Left kidney (tissue), 1 donor: ENCODE measurements at regions not wholly inside any gene's neighbourhood (a gene's known extent, or its start where the extent isn't known, plus 50 kb on each side); places are given as distances from the start of the nearest gene placed in this dataset.
A peak's percentile ranks its signal among the peaks of the same experiment; 100 is the strongest.
"Not testable (repeated sequence)": the region's sequence is repeated elsewhere in the genome, so short reads cannot be mapped to it uniquely, and the experiment has no call there.

Experiments
- DNase-seq: peaks from one replicate; pipeline ENCODE4 v3.0.0-alpha.2; 2013

DNA sequence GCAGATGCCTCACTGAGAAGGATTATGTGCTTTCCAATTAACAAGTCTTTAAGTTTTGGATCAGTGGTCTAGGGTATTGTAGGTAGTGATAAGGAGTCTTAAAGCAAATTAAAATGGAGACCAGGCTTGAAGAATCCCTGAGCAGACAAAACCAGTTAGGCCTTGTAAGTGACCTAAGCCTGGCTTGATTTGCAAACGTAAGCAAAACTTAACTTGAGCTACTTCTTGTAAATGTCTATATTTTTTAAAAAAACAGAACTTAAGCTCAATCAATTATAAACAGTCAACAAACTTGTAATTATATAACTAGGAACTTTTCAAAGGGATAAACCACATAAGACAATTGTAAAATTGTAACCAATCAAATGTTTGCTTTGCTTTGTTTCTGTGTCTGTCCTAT, 72.7 kb upstream of the NALF2 start:
- DNase-seq: no peak

DNA sequence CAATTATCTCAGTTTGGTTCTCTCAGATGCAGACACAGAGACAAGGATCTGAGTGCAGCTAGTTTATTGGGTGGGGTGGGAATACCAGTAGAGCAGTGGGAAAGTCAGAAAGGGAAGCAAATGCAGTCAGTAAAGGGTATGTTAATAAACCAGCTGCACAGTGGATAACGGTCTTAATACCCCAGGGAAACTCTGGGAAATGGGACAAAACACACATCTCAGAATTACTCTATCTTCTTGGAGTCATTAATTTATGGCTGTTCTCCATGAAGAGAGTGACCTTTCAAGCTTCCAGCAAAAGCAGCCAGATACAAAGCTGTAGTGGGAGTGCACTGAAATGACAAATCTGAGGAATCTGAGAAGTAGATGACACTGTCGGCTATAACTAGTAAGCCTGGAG, 73.3 kb upstream of the NALF2 start:
- no peak for DNase-seq

DNA sequence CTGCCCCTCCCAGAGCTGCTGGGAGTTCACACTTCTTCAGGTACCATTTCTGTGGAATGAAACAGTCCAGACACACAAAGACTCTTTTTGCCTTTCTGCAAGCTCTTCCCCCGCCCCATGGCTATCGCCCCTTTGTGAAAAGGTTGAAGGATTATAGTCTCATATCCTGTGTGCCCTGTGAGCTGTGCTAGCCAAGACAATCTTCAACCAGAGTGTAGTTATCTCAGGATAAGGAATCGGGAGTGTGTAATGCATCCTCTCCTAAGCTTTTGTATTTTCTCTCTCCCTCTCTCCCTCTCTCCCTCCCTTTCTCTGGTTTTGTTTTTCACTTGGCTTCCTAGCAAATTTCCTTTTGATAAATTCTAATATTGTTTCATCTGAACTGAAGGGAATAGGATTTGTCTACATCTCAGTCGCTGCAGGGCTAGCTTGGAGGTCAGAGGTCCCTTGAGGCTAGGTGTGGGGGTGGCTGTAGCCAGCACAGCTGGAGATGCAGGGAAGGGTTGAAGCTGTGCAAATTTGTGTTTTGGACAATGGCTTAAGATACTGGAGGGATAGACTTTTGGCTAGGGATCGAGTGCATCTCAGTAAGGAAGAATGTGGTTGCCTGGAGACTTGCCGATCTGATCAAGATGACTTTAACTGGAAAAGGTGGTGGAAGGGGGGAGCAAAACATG, 74.6 kb upstream of the NALF2 start:
- DNase-seq: no peak

DNA sequence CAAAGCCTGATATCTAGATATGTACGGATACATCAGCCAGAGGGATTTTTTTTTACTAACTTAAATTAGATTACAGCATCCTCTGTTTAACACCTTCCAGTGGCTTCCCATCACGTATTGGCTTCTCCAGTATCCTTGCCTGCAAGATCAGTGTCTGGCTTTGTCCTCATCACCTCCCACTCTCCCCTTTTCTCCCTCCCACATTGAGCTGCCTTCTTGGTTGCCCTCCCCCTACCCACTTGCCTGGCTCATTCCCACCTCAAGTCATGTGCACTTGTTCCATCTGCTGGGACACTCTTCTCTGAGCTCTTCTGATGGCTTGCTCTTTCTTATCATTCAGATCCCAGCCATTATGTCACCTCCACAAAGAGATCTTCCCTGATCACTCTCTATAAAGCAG, 75.9 kb upstream of the NALF2 start:
- DNase-seq: no peak

DNA sequence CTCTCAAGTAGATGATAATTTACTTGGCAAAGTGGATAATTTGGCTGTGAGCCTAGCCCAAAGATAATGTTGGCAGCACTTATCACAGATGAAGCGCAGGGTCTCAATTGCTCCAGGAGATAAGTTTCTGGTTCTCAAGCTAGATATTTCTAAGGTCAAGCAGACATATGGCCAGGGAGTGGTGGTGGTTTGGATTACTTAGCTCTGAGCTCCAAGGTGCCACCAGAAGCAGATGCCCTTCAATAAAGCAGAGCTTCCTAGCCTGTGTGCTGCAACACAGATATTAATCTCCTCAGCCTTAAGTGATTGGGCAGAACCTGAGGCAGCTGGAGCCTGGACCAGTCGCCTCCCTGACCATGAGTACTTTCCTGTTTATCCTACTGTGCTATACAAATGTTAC, 79.2 kb upstream of the NALF2 start:
- no peak for DNase-seq

DNA sequence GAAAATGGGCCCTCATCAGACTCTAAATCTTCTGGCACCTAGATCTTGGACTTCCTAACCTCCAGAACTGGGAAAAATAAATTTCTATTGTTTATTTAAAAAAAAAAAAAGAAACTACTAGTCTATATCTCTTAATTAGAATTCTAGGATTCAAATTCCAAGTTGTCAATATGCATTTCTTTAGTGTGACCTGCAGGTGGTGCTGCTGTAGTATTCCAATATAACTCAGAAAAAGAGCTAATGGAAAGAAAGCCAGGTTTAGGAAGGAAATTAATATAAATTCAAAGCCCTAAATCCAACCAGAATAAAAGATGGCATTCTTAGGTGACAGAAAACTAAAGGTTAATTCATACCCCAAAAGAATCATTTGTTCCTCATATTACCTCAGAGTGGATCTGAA, 80.0 kb upstream of the NALF2 start:
- peak; percentile 8 for DNase-seq

DNA sequence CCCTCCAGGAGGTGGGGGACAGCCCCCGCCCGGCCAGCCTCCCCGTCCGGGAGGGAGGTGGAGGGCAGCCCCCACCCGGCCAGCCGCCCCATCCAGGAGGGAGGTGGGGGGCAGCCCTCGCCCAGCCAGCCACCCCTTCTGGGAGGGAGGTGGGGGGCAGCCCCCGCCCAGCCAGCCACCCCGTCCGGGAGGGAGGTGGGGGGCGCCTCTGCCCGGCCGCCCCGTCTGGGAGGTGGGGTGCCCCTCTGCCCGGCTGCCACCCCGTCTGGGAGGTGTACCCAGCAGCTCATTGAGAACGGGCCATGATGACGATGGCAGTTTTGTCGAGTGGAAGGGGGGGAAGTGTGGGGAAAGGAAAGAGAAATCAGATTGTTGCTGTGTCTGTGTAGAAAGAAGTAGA, 81.9 kb upstream of the NALF2 start:
- DNase-seq: not testable (repeated sequence)

DNA sequence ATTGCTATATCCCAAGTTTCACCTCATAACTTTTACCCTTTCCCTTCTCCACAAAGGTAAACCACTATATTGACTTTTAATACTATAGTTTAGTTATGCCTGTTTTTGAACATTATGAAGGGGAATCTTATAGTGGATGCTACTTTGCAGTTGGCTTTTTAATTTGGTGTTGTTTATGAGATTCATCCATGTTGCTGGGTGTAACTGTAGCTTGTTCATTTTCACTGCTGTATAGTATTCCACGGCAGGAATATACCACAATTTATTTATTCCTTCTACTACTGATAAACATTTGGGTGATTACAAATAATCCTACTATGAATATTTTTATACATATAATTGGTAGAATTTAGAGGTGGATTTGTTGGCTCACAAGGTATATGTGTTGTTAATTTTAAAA, 88.4 kb upstream of the NALF2 start:
- no peak for DNase-seq

DNA sequence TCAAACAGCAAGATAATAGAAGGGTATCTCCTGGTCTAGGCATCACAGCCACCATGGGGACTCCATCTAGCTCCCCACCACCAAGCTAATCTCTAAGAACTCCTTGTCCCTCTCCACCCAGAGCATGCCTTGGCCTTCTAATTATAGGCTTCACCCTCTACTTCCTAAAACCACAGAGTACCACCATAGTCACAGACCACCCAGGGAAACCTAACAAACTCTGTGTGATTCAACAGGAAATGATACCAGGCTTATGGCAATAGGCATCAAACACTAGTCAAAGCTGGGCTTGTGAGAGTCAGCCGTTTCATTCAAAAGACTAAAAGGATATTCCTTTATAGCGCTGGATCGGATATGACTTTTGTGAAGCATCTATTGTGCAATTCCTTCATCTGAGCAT, 91.5 kb upstream of the NALF2 start:
- DNase-seq: no peak

DNA sequence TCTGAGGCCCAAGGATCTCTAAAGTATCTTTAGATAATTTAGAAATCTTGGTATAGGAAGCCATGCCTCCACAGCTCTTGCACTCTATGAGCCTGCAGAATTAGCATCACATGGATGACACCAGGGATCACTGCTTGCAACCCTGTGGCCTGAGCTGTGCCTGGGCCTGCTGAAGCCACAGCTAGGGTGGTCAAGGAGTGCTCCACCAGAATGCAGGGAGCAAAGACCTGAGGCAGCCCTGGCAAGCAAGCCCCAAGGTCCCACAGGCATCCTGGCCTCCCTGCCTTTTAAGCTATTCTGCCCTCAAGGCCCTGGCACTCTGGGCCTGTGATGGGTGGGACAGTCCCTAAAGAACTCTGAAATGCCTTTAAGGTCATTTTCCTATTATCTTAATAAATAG, 105.2 kb upstream of the NALF2 start:
- DNase-seq: no peak

DNA sequence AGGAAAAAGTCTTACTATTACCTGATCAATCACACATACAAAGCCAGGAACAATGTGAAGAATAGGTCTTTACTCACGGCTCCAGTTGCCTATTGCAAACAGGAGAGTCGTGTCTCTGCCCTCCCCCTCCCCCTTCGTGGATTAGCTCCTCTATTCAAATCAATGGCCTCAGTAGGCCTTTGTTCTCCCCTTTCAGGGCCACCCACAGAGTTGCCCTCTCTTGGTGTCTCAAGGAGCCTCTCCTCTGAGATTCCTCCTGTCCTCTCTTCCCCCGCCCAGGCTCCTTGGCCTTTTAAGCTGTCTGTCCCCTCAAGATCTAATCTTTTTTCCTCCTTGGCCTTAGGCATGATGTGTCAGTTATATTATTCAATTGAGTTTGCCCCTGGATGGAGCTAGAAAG, 107.2 kb upstream of the NALF2 start:
- DNase-seq: no peak

DNA sequence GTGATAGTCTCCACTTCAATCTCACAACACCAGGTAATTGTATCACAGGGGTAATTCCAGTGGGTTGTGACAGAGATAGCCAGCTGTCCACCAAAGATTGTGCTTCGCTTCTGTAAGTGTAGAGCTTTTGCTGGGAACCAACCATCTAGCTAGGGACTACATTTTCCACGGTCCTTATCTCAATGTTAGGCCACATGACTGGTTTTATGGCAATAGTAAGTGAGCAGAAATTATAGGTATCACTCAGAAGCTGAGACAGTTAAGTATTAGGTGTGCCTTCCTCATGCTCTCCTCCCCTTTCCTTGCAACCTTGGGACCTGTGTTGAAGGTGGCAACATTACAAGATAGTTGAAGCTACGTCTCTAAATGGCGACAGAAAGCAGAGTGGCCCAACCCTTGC, 108.8 kb upstream of the NALF2 start:
- no peak for DNase-seq

DNA sequence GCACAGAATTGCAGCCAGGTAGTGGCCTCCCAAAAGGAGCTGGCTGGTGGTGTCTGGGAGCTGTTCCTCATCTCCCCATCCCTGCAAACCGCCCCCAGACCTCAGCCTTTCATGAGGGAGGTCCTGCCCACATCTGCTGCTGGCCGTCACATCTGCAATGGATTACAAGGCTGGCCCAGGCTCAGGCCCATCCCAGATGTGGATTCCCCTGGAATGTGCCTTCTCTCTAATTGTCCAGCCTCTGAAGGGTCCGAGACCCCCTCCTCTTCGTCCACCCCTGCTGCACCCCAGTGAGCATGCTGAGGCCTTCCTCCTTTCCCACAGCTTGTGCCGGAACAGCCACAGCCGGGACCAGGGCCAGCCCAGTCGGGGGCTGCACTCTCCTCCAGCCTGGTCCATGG, 115.0 kb upstream of the NALF2 start:
- DNase-seq: no peak

DNA sequence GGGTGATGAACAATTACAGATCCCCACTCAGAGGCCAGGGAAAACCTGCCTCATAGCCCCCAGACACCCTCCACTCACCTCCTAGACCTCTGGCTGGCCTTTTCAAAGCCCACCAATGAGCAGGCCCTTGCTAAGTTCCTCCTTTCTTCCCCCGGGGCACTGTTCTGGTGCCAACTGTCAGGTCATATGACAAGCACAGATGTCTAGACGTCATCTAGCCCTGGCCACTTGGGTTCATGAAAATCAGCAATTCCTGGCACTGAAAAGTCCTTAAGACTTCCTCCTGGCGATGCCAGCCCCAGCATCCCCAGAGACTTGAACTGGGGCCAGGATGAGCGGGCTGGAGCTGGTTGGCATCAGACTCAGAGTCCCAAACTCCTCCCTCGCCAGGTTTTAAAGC, 115.6 kb upstream of the NALF2 start:
- no peak for DNase-seq

DNA sequence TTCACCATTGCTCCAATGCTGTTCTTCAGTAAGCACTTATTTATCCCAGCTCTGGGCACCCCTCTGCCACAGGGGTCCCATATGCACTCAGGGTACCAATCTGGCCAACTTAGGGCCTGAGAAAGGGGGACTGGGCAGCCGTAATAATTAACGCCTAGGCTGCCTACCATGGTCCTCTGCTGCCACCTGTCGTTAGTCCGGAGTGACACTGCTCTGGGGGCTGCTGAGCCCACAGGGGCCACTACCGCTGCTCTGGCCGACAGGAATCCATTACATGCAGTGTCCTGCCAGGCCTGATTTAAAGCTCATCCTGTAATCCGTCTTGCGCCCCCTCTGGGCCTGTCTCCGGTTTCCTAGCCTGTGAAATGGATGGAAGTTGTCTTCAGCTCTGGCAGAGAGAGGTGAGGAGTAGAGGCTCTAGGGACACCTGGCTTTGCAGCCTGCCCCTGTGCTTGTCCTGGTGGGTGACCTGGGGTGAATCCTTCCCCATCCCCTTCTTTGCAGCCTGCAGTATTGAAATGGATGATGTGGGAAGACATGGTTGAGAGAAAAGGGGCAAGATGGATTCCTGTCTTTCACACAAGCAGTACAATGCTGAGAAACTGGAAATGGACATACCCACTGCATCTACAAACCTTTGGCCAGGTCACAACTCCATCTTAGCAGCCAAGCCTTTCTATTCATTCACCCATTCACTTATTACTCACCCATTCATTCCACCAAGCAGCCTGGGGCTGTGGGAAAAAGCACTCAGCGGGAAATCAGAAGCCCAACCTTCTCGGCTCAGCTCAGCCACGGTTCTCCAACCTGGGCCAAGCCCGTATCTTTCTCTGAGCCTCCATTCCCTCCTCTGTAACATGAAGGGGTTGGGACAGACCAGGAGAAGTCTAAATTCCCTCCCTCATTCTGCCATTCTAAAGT, 116.3 kb upstream of the NALF2 start:
- peak; percentile 66 for DNase-seq

DNA sequence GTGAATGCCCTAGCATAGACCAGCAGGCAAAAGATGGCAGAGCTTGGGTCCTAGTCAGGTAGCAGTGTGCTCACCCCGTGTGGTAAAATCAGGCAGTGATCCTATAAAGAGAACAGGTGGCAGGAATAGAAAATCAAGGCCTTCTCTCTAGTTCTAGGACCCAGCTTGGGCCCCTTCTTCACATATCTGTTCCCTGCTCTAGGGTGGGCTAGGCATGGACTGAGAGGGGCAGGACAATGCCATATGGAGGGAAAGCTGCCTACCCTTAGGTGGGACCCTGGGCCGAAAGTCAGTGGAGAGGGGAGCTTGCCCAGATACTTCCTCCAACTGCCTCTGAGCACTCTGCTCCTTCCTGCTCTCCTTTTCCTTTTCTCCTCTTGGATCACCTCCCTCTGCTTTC, 117.4 kb upstream of the NALF2 start:
- DNase-seq: no peak

DNA sequence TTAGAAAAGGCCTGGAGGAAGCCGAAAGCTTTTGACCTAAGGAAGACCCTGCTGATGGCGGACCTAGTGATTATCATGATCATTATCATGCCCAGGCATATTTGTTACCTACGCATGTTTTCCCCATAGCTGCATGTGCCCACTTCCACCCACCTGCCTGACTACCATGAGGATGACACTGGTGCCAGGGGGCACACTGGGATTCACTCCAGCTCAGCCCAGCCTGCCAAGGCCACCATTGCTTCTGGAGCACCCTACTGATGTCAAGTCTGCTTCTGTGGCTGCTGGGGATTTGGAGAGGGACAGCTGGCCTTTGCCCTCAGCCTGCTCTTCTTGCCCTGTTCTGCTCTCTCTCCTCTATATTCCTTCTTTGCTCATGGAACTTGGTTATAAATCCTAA, 124.7 kb upstream of the NALF2 start:
- no peak for DNase-seq

DNA sequence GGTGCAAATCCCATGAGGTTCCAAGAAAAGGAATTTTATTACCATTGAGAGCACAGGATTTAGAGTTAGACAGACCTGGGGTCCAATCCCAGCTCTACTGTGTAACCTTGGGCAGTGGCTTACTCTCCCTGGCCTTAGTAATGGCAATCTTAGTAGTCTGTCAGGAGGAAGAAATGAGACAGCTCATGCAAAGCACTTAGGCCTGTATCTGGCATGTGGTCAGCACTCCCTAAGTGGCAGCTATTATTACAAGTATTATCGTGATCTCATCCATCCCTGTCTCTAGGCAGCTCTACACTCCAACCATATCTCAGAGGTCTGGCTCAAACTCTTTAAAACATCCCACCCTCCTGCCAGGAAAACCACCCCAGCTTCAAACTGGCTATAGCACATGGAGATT, 129.6 kb upstream of the NALF2 start:
- DNase-seq: no peak

DNA sequence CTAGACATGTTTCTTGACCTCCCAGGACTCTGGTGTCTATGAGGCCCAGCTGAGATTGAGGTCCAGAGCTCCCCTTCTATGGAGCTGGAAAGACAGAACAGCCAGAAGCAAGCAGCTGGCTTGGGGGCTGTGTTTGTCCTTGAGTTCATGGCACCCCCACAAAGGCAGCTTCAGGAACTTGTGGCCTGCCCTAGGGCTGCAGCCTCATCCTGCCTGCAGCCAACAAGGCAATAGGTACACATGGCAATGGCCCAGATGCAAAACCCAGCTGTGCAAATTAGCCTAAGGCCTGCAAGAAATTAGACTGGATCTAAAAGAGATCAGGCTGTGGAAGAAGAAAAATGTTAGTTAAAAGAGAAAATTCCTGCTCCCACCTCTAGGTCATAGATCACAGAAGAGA, 131.7 kb upstream of the NALF2 start:
- DNase-seq: no peak

DNA sequence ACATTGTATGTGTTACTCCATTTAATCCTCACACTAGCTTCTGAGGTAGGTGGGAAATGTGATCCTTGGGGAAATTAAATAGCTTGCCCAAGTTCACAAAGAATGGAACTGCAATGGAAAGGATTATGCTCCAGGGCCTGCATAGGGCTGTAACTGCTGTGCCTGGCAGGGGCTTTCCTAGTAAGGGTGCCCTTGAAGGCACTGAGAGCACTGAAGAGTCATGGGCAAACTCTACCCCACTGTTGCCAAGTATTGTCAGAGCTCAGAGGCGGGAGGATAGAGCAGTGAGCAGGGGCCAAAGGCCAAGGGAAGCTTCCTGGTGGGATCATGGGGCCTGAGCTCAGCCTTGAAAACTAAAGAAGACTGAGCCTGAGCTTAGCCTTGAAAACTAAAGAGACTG, 133.0 kb upstream of the NALF2 start:
- no peak for DNase-seq

DNA sequence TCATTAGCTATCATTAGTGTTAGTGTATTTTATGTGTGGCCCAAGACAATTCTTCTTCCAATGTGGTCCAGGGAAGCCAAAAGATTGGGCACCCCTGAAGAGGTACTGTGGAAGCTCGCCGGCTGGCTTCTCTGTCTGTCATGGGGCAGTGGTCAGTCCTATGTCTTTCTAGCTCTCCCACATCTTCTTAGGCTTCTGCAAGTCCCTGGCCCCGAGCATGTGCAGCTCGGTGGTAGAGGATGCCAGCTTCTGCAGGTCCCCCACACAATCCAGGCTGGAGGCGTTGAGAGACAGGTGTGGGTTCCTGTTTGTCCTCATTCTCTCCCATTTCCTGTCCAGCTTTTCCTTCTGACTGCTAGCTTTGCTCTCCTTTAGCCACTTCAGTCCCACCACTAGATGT, 134.1 kb upstream of the NALF2 start:
- DNase-seq: no peak

DNA sequence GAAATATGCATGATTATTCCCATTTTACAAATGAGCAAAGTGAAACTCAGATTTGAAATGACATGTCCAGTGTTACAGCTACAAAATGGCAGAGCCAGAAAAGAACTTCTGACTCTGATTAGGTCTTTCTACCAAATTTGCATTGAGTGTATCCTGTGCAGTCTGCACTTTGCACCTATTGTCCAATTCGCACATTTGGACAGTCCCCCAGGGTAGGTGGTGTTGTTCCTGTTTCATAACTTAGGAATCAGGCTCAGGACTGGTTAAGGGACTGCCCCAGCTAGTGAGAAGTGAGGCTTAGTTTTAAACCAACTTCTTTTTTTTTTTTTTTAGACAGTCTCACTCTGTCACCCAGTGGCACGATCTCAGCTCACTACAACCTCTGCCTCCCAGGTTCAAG, 137.9 kb upstream of the NALF2 start:
- no peak for DNase-seq

DNA sequence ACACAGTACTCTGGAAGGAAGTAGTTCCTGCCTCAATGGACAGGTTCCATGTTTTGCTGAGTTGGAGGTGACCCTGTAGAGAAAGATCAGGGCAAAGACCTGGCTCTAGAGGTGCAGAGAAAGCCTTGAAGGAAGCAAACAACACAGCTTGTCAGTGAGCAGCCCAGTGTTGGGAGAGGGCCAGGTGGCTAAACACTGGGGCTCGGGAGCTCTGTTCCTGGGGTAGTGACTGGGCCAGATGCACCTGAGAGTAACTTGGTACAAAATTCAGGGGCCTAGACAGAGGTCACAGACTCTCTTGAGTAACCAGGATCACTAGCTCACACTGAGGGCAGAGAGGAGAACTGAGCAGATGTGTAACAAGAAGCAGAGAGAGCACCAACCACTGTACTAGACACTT, 138.4 kb upstream of the NALF2 start:
- DNase-seq: no peak

DNA sequence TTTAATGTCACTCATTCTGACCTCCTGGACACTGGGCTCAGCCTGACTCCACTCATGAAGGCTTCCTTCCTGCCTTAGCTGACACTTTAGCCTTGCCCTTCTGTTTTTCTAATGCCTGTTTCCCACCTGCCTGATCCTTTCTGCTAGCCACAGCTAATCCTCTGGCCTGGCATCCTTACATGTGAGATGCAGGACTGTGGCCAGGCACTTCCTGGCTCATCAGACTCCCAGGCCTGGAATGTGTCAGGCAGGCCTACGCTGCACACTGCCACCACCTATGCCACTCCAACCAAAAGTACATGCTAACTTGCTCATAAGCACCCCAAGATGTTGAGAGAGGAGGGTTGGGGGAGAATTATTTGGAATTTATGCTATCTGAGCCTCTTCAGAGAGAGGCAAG, 138.8 kb upstream of the NALF2 start:
- DNase-seq: no peak
